GM23338 (cell line): ENCODE measurements at regions not wholly inside any gene's neighbourhood (a gene's known extent, or its start where the extent isn't known, plus 50 kb on each side); places are given as distances from the start of the nearest gene placed in this dataset.

Experiments used
- ATAC-seq: fragments of 200-7000 bp; cut with Tn5 transposase; 3 replicates; pipeline ENCODE4 v1.9.1; 2020
- DNase-seq: peaks from one replicate; pipeline ENCODE4 v3.0.0-alpha.2; 2015; ENCODE audit warnings: low spot score
- H2AFZ ChIP-seq: fragments of 200-600 bp; sonication (generic); 2 replicates; pipeline ENCODE4 v1.8.0; 2016; ENCODE audit warnings: antibody characterized with exemption, mild to moderate bottlenecking, moderate library complexity
- H3F3A ChIP-seq: fragments of 200-600 bp; sonication (generic); replicated peaks from 2 replicates; pipeline ENCODE4 v1.8.0; 2017; ENCODE audit warnings: antibody characterized with exemption, mixed run types, low read depth
- H3K27ac ChIP-seq: fragments of 200-600 bp; sonication (generic); 2 replicates; pipeline ENCODE4 v1.6.1; 2016; ENCODE audit warnings: low read depth
- H3K27me3 ChIP-seq: fragments of 200-600 bp; sonication (generic); 2 replicates; pipeline ENCODE4 v1.8.0; 2016; ENCODE audit warnings: mild to moderate bottlenecking, mixed run types, moderate library complexity; ENCODE audit not compliant: insufficient read depth
- H3K36me3 ChIP-seq: fragments of 200-600 bp; sonication (generic); 2 replicates; pipeline ENCODE4 v1.8.0; 2016; ENCODE audit warnings: mild to moderate bottlenecking; ENCODE audit not compliant: insufficient read depth
- H3K4me1 ChIP-seq: fragments of 200-600 bp; sonication (generic); 2 replicates; pipeline ENCODE4 v1.8.0; 2016; ENCODE audit warnings: mild to moderate bottlenecking, moderate library complexity; ENCODE audit not compliant: insufficient read depth
- H3K4me2 ChIP-seq: fragments of 200-600 bp; sonication (generic); 2 replicates; pipeline ENCODE4 v1.7.1; 2017; ENCODE audit warnings: mixed run types
- H3K4me3 ChIP-seq: fragments of 200-600 bp; sonication (generic); 2 replicates; pipeline ENCODE4 v1.6.1; 2016; ENCODE audit warnings: mixed run types
- H3K79me2 ChIP-seq: fragments of 200-600 bp; sonication (generic); replicated peaks from 2 replicates; pipeline ENCODE4 v1.8.0; 2017; ENCODE audit warnings: mild to moderate bottlenecking; ENCODE audit not compliant: insufficient read depth
- H3K9me2 ChIP-seq: fragments of 200-600 bp; sonication (generic); 2 replicates; pipeline ENCODE4 v1.8.0; 2017; ENCODE audit not compliant: insufficient read depth
- H4K20me1 ChIP-seq: fragments of 200-600 bp; sonication (generic); replicated peaks from 2 replicates; pipeline ENCODE4 v1.8.0; 2017; ENCODE audit warnings: mild to moderate bottlenecking; ENCODE audit not compliant: insufficient read depth
- H3K27ac Mint-ChIP-seq: 2 replicates; pipeline ENCODE4 v1.8.0; 2020; ENCODE audit warnings: inconsistent platforms, mild to moderate bottlenecking, moderate library complexity, mixed read lengths
- H3K27me3 Mint-ChIP-seq: 3 replicates; pipeline ENCODE4 v1.8.0; 2022; ENCODE audit warnings: low read depth, mild to moderate bottlenecking, moderate library complexity, mixed read lengths, inconsistent platforms; ENCODE audit not compliant: insufficient read depth, poor library complexity
- H3K36me3 Mint-ChIP-seq: 3 replicates; pipeline ENCODE4 v1.8.0; 2021; ENCODE audit warnings: low read depth, mild to moderate bottlenecking, inconsistent platforms, moderate library complexity, mixed read lengths
- H3K4me1 Mint-ChIP-seq: 3 replicates; pipeline ENCODE4 v1.8.0; 2020; ENCODE audit warnings: mild to moderate bottlenecking, inconsistent platforms, mixed read lengths
- H3K4me3 Mint-ChIP-seq: 3 replicates; pipeline ENCODE4 v1.8.0; 2021; ENCODE audit warnings: moderate library complexity, mild to moderate bottlenecking, inconsistent platforms, mixed read lengths
- H3K9me3 Mint-ChIP-seq: 3 replicates; pipeline ENCODE4 v1.8.0; 2020; ENCODE audit warnings: moderate library complexity, mild to moderate bottlenecking, inconsistent platforms, mixed read lengths
- CREB1 ChIP-seq: fragments of 250-450 bp; sonication (Bioruptor Pico); IDR thresholded peaks from 2 replicates; pipeline ENCODE4 v1.5.0; 2020; ENCODE audit warnings: low read depth, mild to moderate bottlenecking, moderate library complexity
- EZH2 ChIP-seq: fragments of 200-600 bp; sonication (generic); IDR thresholded peaks from one replicate; pipeline ENCODE4 v1.8.0; 2017; ENCODE audit warnings: antibody characterized with exemption, mild to moderate bottlenecking, low read depth; ENCODE audit not compliant: unreplicated experiment
- EZH2phosphoT487 ChIP-seq: fragments of 200-600 bp; sonication (generic); IDR thresholded peaks from one replicate; pipeline ENCODE4 v1.8.1; 2018; ENCODE audit warnings: antibody characterized with exemption; ENCODE audit not compliant: unreplicated experiment
- JUNB ChIP-seq: IDR thresholded peaks from one replicate; pipeline ENCODE4 v1.6.1; 2016; ENCODE audit warnings: antibody characterized with exemption; ENCODE audit not compliant: unreplicated experiment
- NANOG ChIP-seq: IDR thresholded peaks from 2 replicates; pipeline ENCODE4 v1.6.1; 2016; ENCODE audit warnings: antibody characterized with exemption, borderline replicate concordance
- POLR2AphosphoS5 ChIP-seq: IDR thresholded peaks from 2 replicates; pipeline ENCODE4 v1.6.1; 2016; ENCODE audit warnings: antibody characterized with exemption, low read depth
- STAT1 ChIP-seq: IDR thresholded peaks from one replicate; pipeline ENCODE4 v1.6.1; 2016; ENCODE audit warnings: antibody characterized with exemption; ENCODE audit not compliant: unreplicated experiment
- ZNF114 ChIP-seq: fragments of 250-450 bp; sonication (Bioruptor Pico); IDR thresholded peaks from 2 replicates; pipeline ENCODE4 v1.5.0; 2020; ENCODE audit warnings: mild to moderate bottlenecking, moderate library complexity
- ZNF331 ChIP-seq: fragments of 250-450 bp; sonication (Bioruptor Pico); IDR thresholded peaks from 2 replicates; pipeline ENCODE4 v1.5.0; 2020; ENCODE audit warnings: low read depth, mild to moderate bottlenecking, moderate library complexity
- TF ChIP-seq, protein P1 (sequence below): fragments of 250-450 bp; sonication (Bioruptor Pico); IDR thresholded peaks from 2 replicates; pipeline ENCODE4 v1.5.0; 2020; ENCODE audit warnings: mild to moderate bottlenecking, moderate library complexity
- TF ChIP-seq, protein P2 (sequence below), 2 experiments: fragments of 200-600 bp in 1 of 2; sonication (generic) in 1 of 2; conservative IDR thresholded peaks; 2 replicates each; pipeline versions ENCODE4 v1.5.1 to v1.6.1; 2016 to 2017; ENCODE audit warnings: antibody characterized with exemption in 2 of 2, low read depth in 2 of 2, mild to moderate bottlenecking in 2 of 2, moderate library complexity in 1 of 2
- TF ChIP-seq, protein P3 (sequence below): IDR thresholded peaks from 2 replicates; pipeline ENCODE4 v1.6.1; 2016; ENCODE audit warnings: antibody characterized with exemption
- TF ChIP-seq, protein P4 (sequence below): IDR thresholded peaks from one replicate; pipeline ENCODE4 v1.6.1; 2018; ENCODE audit warnings: antibody characterized with exemption; ENCODE audit not compliant: unreplicated experiment

DNA sequence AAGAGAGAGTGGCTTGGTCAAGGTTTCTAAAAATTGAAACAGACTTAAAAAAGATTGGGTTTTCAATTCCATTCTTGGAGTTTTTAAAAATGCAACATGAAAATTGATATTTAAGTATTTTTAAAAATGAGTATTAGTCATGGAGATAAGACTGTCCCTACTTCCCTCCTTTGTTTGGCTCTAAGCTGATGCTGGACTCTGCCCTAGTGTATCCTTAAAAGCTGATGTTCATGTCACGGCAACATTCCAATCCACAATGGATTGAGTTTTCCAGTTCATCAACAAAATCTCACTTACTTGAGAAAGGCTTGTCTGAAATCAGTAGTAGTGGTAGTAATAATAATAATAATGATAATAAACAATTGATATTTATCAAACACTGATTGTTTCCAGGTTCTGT lies 119.0 kb upstream of the SLC38A2 start:
- Histone ChIP-seq H3K9me2 (0 out of 2 replicates have a peak, but pooled peaks cover 3% of the 10 kb centered on the region), H3K27ac (no peak overlapping the region), H4K20me1 (no peaks in the 10 kb centered on the region), H3K79me2 (no peaks in the 10 kb centered on the region), H3K4me1 (peaks cover 7% of the 10 kb centered on the region), H3K4me3 (no peak overlapping the region), H2AFZ (no peak overlapping the region), H3F3A (no peaks in the 10 kb centered on the region), H3K27me3 (no peaks in the 10 kb centered on the region), H3K4me2 (no peak overlapping the region), H3K36me3 (no peaks in the 10 kb centered on the region)
- H3K9me3 Mint-ChIP-seq: no peaks in the 10 kb centered on the region
- no peaks in the 10 kb centered on the region; the same call in 2 of the 3 replicates for H3K36me3 Mint-ChIP-seq
- no peak overlapping the region for H3K4me3 Mint-ChIP-seq
- TF ChIP-seq, protein P1, sequence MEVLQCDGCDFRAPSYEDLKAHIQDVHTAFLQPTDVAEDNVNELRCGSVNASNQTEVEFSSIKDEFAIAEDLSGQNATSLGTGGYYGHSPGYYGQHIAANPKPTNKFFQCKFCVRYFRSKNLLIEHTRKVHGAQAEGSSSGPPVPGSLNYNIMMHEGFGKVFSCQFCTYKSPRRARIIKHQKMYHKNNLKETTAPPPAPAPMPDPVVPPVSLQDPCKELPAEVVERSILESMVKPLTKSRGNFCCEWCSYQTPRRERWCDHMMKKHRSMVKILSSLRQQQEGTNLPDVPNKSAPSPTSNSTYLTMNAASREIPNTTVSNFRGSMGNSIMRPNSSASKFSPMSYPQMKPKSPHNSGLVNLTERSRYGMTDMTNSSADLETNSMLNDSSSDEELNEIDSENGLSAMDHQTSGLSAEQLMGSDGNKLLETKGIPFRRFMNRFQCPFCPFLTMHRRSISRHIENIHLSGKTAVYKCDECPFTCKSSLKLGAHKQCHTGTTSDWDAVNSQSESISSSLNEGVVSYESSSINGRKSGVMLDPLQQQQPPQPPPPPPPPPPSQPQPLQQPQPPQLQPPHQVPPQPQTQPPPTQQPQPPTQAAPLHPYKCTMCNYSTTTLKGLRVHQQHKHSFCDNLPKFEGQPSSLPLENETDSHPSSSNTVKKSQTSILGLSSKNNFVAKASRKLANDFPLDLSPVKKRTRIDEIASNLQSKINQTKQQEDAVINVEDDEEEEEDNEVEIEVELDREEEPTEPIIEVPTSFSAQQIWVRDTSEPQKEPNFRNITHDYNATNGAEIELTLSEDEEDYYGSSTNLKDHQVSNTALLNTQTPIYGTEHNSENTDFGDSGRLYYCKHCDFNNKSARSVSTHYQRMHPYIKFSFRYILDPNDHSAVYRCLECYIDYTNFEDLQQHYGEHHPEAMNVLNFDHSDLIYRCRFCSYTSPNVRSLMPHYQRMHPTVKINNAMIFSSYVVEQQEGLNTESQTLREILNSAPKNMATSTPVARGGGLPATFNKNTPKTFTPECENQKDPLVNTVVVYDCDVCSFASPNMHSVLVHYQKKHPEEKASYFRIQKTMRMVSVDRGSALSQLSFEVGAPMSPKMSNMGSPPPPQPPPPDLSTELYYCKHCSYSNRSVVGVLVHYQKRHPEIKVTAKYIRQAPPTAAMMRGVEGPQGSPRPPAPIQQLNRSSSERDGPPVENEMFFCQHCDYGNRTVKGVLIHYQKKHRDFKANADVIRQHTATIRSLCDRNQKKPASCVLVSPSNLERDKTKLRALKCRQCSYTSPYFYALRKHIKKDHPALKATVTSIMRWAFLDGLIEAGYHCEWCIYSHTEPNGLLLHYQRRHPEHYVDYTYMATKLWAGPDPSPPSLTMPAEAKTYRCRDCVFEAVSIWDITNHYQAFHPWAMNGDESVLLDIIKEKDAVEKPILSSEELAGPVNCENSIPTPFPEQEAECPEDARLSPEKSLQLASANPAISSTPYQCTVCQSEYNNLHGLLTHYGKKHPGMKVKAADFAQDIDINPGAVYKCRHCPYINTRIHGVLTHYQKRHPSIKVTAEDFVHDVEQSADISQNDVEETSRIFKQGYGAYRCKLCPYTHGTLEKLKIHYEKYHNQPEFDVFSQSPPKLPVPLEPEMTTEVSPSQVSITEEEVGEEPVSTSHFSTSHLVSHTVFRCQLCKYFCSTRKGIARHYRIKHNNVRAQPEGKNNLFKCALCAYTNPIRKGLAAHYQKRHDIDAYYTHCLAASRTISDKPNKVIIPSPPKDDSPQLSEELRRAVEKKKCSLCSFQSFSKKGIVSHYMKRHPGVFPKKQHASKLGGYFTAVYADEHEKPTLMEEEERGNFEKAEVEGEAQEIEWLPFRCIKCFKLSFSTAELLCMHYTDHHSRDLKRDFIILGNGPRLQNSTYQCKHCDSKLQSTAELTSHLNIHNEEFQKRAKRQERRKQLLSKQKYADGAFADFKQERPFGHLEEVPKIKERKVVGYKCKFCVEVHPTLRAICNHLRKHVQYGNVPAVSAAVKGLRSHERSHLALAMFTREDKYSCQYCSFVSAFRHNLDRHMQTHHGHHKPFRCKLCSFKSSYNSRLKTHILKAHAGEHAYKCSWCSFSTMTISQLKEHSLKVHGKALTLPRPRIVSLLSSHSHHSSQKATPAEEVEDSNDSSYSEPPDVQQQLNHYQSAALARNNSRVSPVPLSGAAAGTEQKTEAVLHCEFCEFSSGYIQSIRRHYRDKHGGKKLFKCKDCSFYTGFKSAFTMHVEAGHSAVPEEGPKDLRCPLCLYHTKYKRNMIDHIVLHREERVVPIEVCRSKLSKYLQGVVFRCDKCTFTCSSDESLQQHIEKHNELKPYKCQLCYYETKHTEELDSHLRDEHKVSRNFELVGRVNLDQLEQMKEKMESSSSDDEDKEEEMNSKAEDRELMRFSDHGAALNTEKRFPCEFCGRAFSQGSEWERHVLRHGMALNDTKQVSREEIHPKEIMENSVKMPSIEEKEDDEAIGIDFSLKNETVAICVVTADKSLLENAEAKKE (CRISPR knock-in tag): no peak
- TF ChIP-seq ZNF331 (CRISPR knock-in tag) (no peak), EZH2 (no peak), POLR2AphosphoS5 (no peak), JUNB (no peak), EZH2phosphoT487 (no peak), NANOG (no peak), STAT1 (no peak), CREB1 (CRISPR knock-in tag) (no peak), ZNF114 (CRISPR knock-in tag) (no peak)
- TF ChIP-seq, protein P2, sequence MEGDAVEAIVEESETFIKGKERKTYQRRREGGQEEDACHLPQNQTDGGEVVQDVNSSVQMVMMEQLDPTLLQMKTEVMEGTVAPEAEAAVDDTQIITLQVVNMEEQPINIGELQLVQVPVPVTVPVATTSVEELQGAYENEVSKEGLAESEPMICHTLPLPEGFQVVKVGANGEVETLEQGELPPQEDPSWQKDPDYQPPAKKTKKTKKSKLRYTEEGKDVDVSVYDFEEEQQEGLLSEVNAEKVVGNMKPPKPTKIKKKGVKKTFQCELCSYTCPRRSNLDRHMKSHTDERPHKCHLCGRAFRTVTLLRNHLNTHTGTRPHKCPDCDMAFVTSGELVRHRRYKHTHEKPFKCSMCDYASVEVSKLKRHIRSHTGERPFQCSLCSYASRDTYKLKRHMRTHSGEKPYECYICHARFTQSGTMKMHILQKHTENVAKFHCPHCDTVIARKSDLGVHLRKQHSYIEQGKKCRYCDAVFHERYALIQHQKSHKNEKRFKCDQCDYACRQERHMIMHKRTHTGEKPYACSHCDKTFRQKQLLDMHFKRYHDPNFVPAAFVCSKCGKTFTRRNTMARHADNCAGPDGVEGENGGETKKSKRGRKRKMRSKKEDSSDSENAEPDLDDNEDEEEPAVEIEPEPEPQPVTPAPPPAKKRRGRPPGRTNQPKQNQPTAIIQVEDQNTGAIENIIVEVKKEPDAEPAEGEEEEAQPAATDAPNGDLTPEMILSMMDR (conservative IDR thresholded peaks at IDR 0.05; ENCODE audit: low read depth in 2 of 2): no peak
- TF ChIP-seq, protein P3, sequence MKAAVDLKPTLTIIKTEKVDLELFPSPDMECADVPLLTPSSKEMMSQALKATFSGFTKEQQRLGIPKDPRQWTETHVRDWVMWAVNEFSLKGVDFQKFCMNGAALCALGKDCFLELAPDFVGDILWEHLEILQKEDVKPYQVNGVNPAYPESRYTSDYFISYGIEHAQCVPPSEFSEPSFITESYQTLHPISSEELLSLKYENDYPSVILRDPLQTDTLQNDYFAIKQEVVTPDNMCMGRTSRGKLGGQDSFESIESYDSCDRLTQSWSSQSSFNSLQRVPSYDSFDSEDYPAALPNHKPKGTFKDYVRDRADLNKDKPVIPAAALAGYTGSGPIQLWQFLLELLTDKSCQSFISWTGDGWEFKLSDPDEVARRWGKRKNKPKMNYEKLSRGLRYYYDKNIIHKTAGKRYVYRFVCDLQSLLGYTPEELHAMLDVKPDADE: no peak
- TF ChIP-seq, protein P4, sequence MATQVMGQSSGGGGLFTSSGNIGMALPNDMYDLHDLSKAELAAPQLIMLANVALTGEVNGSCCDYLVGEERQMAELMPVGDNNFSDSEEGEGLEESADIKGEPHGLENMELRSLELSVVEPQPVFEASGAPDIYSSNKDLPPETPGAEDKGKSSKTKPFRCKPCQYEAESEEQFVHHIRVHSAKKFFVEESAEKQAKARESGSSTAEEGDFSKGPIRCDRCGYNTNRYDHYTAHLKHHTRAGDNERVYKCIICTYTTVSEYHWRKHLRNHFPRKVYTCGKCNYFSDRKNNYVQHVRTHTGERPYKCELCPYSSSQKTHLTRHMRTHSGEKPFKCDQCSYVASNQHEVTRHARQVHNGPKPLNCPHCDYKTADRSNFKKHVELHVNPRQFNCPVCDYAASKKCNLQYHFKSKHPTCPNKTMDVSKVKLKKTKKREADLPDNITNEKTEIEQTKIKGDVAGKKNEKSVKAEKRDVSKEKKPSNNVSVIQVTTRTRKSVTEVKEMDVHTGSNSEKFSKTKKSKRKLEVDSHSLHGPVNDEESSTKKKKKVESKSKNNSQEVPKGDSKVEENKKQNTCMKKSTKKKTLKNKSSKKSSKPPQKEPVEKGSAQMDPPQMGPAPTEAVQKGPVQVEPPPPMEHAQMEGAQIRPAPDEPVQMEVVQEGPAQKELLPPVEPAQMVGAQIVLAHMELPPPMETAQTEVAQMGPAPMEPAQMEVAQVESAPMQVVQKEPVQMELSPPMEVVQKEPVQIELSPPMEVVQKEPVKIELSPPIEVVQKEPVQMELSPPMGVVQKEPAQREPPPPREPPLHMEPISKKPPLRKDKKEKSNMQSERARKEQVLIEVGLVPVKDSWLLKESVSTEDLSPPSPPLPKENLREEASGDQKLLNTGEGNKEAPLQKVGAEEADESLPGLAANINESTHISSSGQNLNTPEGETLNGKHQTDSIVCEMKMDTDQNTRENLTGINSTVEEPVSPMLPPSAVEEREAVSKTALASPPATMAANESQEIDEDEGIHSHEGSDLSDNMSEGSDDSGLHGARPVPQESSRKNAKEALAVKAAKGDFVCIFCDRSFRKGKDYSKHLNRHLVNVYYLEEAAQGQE: no peak
- H3K27ac Mint-ChIP-seq: no peak overlapping the region
- ATAC-seq (no peak), DNase-seq (no peak)
- H3K27me3 Mint-ChIP-seq: no peaks in the 10 kb centered on the region
- peaks cover 24% of the 10 kb centered on the region; the same call in 2 of the 3 replicates for H3K4me1 Mint-ChIP-seq
